GM12864 (cell line): ENCODE measurements at regions not wholly inside any gene's neighbourhood (a gene's known extent, or its start where the extent isn't known, plus 50 kb on each side); places are given as distances from the start of the nearest gene placed in this dataset.

Experiments used
- DNase-seq: peaks from one replicate; pipeline ENCODE4 v3.0.0-alpha.2; 2011; ENCODE audit warnings: low read depth
- H3K4me3 ChIP-seq: 2 replicates; pipeline ENCODE4 v1.5.1; 2011; ENCODE audit warnings: mild to moderate bottlenecking, low read depth, low read length, control low read depth
- CTCF ChIP-seq: IDR thresholded peaks from 2 replicates; pipeline ENCODE4 v1.5.1; 2011; ENCODE audit warnings: low read depth, mild to moderate bottlenecking, moderate library complexity, low read length, control low read depth, inconsistent platforms; ENCODE audit errors: missing control alignments

- no peak for DNase-seq
- TF ChIP-seq CTCF: no peak
- no peak overlapping the region for H3K4me3 ChIP-seq
Measured at GRCh38 chr2:104428155-104428554, 425.8 kb upstream of the POU3F3 start.

GRCh38 chr2:104429639-104430358 lies 424.1 kb upstream of the POU3F3 start:
- H3K4me3 ChIP-seq: no peak overlapping the region
- no peak for DNase-seq
- TF ChIP-seq CTCF: no peak

GRCh38 chr2:104430359-104430740 lies 423.6 kb upstream of the POU3F3 start:
- H3K4me3 ChIP-seq: no peak overlapping the region
- no peak for DNase-seq
- TF ChIP-seq CTCF: no peak

- TF ChIP-seq CTCF: no peak
Measured at GRCh38 chr2:104430852-104431251, 423.1 kb upstream of the POU3F3 start.

GRCh38 chr2:104431701-104432121 lies 422.2 kb upstream of the POU3F3 start:
- DNase-seq: no peak
- H3K4me3 ChIP-seq: no peak overlapping the region
- TF ChIP-seq CTCF: no peak

More at GRCh38 chr2:104430852-104431251, 423.1 kb upstream of the POU3F3 start:
- DNase-seq: no peak
- no peak overlapping the region for H3K4me3 ChIP-seq

- H3K4me3 ChIP-seq: no peak overlapping the region
- DNase-seq: no peak
- TF ChIP-seq CTCF: no peak
Measured at GRCh38 chr2:104432401-104432800, 421.5 kb upstream of the POU3F3 start.

GRCh38 chr2:104432991-104433390 lies 420.9 kb upstream of the POU3F3 start:
- TF ChIP-seq CTCF: no peak
- no peak overlapping the region for H3K4me3 ChIP-seq
- no peak for DNase-seq
